AG10803 (cell line): ENCODE measurements at regions not wholly inside any gene's neighbourhood (a gene's known extent, or its start where the extent isn't known, plus 50 kb on each side); places are given as distances from the start of the nearest gene placed in this dataset.

Experiments used
- DNase-seq: peaks from one replicate; pipeline ENCODE4 v3.0.0; 2010; ENCODE audit warnings: low read depth
- H3K4me3 ChIP-seq: 2 replicates; pipeline ENCODE4 v1.5.1; 2011; ENCODE audit warnings: mild to moderate bottlenecking, low read length, control low read depth
- TF ChIP-seq, protein P1 (sequence below): conservative IDR thresholded peaks from 2 replicates; pipeline ENCODE4 v1.5.1; 2011; ENCODE audit warnings: mild to moderate bottlenecking, low read length, control low read depth, inconsistent platforms

DNA sequence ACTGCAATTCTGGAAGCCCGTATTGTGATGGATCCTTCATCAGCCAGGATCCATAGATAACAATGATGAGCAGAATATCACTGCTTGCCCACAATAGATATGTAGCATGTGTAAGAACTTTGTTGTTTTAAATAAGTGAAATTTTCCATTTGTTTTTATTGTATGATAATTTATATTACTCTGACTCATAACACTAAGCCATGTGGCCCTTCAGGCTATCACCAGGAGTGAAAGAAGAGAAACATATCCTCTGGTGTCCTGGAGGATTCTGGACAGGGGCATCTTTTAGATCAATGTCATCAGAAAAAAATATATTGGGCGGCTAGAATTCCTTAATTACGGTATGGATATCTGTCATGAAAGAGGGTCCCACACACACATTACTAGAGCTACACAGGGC, 167.5 kb downstream of the SLC6A15 start:
- TF ChIP-seq, protein P1, sequence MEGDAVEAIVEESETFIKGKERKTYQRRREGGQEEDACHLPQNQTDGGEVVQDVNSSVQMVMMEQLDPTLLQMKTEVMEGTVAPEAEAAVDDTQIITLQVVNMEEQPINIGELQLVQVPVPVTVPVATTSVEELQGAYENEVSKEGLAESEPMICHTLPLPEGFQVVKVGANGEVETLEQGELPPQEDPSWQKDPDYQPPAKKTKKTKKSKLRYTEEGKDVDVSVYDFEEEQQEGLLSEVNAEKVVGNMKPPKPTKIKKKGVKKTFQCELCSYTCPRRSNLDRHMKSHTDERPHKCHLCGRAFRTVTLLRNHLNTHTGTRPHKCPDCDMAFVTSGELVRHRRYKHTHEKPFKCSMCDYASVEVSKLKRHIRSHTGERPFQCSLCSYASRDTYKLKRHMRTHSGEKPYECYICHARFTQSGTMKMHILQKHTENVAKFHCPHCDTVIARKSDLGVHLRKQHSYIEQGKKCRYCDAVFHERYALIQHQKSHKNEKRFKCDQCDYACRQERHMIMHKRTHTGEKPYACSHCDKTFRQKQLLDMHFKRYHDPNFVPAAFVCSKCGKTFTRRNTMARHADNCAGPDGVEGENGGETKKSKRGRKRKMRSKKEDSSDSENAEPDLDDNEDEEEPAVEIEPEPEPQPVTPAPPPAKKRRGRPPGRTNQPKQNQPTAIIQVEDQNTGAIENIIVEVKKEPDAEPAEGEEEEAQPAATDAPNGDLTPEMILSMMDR: no peak

GRCh38 chr12:84741692-84742091, 170.9 kb downstream of the SLC6A15 start:
- no peak overlapping the region for H3K4me3 ChIP-seq
- TF ChIP-seq, protein P1: no peak
- peak; percentile 35 for DNase-seq

More for the DNA sequence above, 167.5 kb downstream of the SLC6A15 start:
- H3K4me3 ChIP-seq: no peak overlapping the region
- no peak for DNase-seq

- H3K4me3 ChIP-seq: no peak overlapping the region
- DNase-seq: no peak
- TF ChIP-seq, protein P1: no peak
Measured at GRCh38 chr12:84741031-84741430, 171.6 kb downstream of the SLC6A15 start.

GRCh38 chr12:84740602-84741001, 172.0 kb downstream of the SLC6A15 start:
- TF ChIP-seq, protein P1: no peak
- H3K4me3 ChIP-seq: no peak overlapping the region
- no peak for DNase-seq

GRCh38 chr12:84738481-84738972, 174.1 kb downstream of the SLC6A15 start:
- peak; percentile 68 for DNase-seq
- no peak overlapping the region for H3K4me3 ChIP-seq
- TF ChIP-seq, protein P1: no peak

DNA sequence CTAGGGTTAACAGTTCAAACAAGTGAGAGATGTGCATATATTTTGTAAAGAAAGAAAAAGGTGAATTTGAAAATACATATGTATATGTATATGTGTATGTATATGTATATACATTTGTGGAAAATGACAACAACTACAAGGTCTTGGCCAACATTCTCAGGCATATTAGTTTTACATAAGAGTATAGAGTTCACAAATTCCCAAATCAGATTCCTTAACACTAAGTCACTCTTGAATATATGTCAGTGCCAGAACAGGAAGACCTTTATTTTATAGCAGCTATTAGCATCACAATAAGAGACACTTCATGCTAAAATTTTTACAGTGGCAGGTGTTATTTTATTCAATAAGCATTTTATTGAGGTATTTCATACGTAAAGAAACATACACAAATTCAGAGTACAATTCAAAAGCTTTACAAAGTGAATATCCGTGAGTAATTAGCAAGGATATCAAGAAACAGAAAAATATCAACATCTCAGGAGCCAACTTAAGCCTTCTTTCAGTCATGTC, 179.7 kb downstream of the SLC6A15 start:
- H3K4me3 ChIP-seq: no peak overlapping the region
- TF ChIP-seq, protein P1: no peak
- DNase-seq: no peak

DNA sequence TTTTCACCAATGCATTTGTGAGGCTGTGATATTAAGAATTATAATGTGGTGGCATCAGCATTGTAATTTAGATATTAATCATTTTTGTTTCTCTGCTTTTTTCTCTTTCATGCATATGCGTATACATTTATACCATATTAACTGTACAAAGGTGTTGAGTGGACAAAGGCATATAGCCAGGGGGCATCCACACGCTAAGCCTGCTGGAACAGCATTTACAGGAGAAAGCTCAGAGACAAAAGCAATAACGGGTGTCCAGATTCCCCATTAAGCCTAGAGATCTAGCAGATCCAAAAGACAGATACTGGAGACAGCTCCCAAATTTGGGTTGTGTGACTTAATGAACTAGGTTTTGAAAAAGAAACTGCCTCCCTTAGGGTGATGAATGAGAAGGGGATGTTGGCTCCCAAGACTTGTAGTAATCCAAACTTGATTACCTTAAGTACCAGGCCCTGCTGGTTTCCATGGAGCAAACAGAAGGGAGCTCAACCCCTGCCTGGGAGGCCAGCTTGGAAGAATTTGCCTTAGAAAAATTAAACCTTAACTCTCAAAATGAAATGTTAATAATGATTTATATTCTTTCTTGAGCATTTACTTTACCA, 181.9 kb downstream of the SLC6A15 start:
- TF ChIP-seq, protein P1: no peak
- DNase-seq: no peak
- H3K4me3 ChIP-seq: no peak overlapping the region
